HEK293 (cell line): ENCODE measurements at regions not wholly inside any gene's neighbourhood (a gene's known extent, or its start where the extent isn't known, plus 50 kb on each side); places are given as distances from the start of the nearest gene placed in this dataset.
"Not testable (repeated sequence)": the region's sequence is repeated elsewhere in the genome, so short reads cannot be mapped to it uniquely, and the experiment has no call there.

Experiments used
- CTCF ChIA-PET: fragments of 350-600 bp; formaldehyde crosslinking; extraction: SDS; loops from one replicate; lab custom pipeline; 2021; ENCODE audit warnings: antibody characterized with exemption; lab: Yijun Ruan, JAX
- POLR2A ChIA-PET: fragments of 300-600 bp; formaldehyde crosslinking; extraction: SDS; loops from one replicate; lab custom pipeline; 2020; ENCODE audit warnings: antibody characterized with exemption, inconsistent platforms; lab: Yijun Ruan, JAX
- H3K27ac ChIP-seq: fragments of 200-500 bp; sonication (Bioruptor generic); 2 replicates; pipeline ENCODE4 v1.5.1; 2014; ENCODE audit warnings: low read depth, low read length, control low read depth, inconsistent platforms; ENCODE audit errors: extremely low read depth
- H3K36me3 ChIP-seq, 2 experiments: fragments of 200-500 bp in 1 of 2; sonication (Bioruptor generic) in 1 of 2; 1 replicate in 1 of 2; 2 replicates in 1 of 2; pipeline ENCODE4 v1.5.1; 2014 to 2017; ENCODE audit warnings: inconsistent platforms in 2 of 2, low read length in 2 of 2; ENCODE audit not compliant: control insufficient read depth in 2 of 2, insufficient read depth in 1 of 2
- H3K4me1 ChIP-seq: fragments of 200-500 bp; sonication (Bioruptor generic); 2 replicates; pipeline ENCODE4 v1.5.1; 2014; ENCODE audit warnings: mild to moderate bottlenecking, low read length, inconsistent platforms; ENCODE audit not compliant: control insufficient read depth, insufficient read depth
- H3K4me3 ChIP-seq: 2 replicates; pipeline ENCODE4 v1.5.1; 2011; ENCODE audit warnings: low read depth, mild to moderate bottlenecking, control low read depth, low read length, moderate library complexity
- H3K9me3 ChIP-seq: fragments of 200-500 bp; sonication (Bioruptor generic); 2 replicates; pipeline ENCODE4 v1.5.1; 2014; ENCODE audit warnings: low read depth, low read length, inconsistent platforms; ENCODE audit not compliant: control insufficient read depth, insufficient read depth
- INSM2 ChIP-seq: fragments of 450-650 bp; formaldehyde crosslinking; IDR thresholded peaks from 2 replicates; pipeline ENCODE4 v1.5.1; 2016; ENCODE audit warnings: missing biosample characterization, missing genetic modification characterization
- OSR2 ChIP-seq: fragments of 450-650 bp; formaldehyde crosslinking; IDR thresholded peaks from 2 replicates; pipeline ENCODE4 v1.5.1; 2016; ENCODE audit warnings: missing biosample characterization, missing genetic modification characterization
- ZBTB49 ChIP-seq: fragments of 450-650 bp; formaldehyde crosslinking; IDR thresholded peaks from 2 replicates; pipeline ENCODE4 v1.5.1; 2016; ENCODE audit warnings: missing biosample characterization, missing genetic modification characterization, low read depth
- ZNF114 ChIP-seq: fragments of 450-650 bp; formaldehyde crosslinking; IDR thresholded peaks from 2 replicates; pipeline ENCODE4 v1.5.0; 2017; ENCODE audit warnings: missing biosample characterization, missing genetic modification characterization
- ZNF391 ChIP-seq: fragments of 450-650 bp; formaldehyde crosslinking; IDR thresholded peaks from 2 replicates; pipeline ENCODE4 v1.5.1; 2016; ENCODE audit warnings: low read depth, missing biosample characterization, missing genetic modification characterization, borderline replicate concordance
- ZNF571 ChIP-seq: fragments of 450-650 bp; formaldehyde crosslinking; IDR thresholded peaks from 2 replicates; pipeline ENCODE4 v1.5.0; 2017; ENCODE audit warnings: missing biosample characterization, missing genetic modification characterization
- TF ChIP-seq, protein P1 (sequence below): fragments of 450-650 bp; formaldehyde crosslinking; IDR thresholded peaks from 2 replicates; pipeline ENCODE4 v1.5.0; 2017; ENCODE audit warnings: missing biosample characterization, missing genetic modification characterization, borderline replicate concordance
- TF ChIP-seq, protein P2 (sequence below): fragments of 450-650 bp; formaldehyde crosslinking; IDR thresholded peaks from 2 replicates; pipeline ENCODE4 v1.5.1; 2016; ENCODE audit warnings: missing biosample characterization, missing genetic modification characterization, borderline replicate concordance

DNA sequence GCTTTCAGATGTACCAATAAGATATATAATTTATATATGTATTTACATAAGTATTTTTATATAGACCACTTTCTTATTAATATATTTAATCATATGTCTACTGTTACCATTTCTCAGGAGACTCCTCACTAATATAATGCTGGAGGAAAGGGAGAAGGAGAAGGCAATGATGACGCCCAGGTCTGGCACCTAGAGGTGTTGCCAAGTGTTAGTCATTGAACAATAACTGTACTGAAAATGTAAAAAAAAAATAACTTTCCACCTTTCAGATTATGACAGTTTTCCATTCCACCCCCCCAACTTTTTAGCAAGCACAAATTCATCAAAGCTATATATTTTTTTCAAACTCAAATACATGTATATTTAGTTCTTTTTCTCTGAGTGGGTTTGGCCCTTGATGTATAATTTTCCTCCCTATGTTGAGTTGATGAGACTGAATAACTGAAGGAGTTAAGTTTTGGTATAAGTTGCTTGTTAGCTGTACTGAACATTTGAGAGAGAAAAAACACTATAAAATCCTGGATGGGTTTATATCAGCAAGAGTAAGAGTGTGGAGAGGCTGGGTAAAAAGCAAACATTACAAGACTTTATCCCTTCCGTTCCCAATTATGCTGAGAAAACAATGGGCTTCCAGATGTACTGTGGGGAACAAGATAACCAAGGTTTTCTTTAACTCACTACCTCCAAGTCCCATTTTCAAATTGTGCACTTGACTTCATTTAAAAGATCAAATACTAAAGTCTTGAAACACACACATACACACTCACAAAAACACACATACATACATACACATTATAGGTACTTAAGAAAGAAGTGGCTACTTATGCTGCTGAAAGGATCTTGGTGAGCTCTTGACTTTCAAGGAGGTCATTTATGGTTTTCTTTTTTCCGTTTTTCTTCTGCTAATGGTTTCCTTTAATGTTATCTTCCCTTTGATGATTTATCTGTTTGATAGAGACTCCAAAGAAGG, 142.8 kb upstream of the IFNE start:
- ChIA-PET POLR2A (no interaction called here), CTCF (interaction anchor here (0.7 kb wide), 2 partner anchors 63 to 369 kb away, joined by 3 to 4 read pairs; partner anchors contain the start of gene CDKN2A)
- no peaks in the 10 kb centered on the region for H3K9me3 ChIP-seq
- H3K36me3 ChIP-seq = no peaks in the 10 kb centered on the region
- H3K4me1 ChIP-seq = peaks cover 4% of the 10 kb centered on the region; the same call in 1 of the 2 replicates
- H3K27ac ChIP-seq = no peak overlapping the region
- no peak for TF ChIP-seq OSR2 (tag by site-specific recombination)
- TF ChIP-seq ZNF571 = no peak
- TF ChIP-seq, all 188 proteins: peak for 0
- H3K4me3 ChIP-seq = no peak overlapping the region

DNA sequence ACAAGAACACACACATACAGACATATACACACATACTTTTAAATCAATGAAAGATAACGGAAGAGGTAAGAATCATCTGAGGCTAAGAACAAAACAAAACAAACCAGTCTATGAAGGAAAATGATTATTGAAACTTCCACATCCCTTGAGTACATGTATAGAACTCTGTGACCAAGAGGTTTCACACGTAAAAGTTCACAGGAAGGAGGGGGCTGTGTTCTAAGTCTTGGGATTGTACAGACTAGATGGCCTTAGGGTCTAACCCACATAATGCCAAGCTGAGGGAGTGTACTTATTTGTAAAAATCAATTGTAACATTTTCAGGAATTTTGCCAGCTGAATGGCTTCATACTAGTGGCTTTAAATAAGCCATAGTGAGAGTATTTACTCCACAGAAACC, 144.4 kb upstream of the IFNE start:
- ChIA-PET CTCF (no interaction called here), POLR2A (no interaction called here)
- H3K36me3 ChIP-seq = no peaks in the 10 kb centered on the region
- TF ChIP-seq INSM2 (tag by site-specific recombination) (no peak), ZBTB49 (tag by site-specific recombination) (no peak), ZNF391 (tag by site-specific recombination) (no peak), ZNF114 (no peak)
- TF ChIP-seq, protein P1, sequence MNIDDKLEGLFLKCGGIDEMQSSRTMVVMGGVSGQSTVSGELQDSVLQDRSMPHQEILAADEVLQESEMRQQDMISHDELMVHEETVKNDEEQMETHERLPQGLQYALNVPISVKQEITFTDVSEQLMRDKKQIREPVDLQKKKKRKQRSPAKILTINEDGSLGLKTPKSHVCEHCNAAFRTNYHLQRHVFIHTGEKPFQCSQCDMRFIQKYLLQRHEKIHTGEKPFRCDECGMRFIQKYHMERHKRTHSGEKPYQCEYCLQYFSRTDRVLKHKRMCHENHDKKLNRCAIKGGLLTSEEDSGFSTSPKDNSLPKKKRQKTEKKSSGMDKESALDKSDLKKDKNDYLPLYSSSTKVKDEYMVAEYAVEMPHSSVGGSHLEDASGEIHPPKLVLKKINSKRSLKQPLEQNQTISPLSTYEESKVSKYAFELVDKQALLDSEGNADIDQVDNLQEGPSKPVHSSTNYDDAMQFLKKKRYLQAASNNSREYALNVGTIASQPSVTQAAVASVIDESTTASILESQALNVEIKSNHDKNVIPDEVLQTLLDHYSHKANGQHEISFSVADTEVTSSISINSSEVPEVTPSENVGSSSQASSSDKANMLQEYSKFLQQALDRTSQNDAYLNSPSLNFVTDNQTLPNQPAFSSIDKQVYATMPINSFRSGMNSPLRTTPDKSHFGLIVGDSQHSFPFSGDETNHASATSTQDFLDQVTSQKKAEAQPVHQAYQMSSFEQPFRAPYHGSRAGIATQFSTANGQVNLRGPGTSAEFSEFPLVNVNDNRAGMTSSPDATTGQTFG (tag by site-specific recombination) = no peak
- TF ChIP-seq, protein P2, sequence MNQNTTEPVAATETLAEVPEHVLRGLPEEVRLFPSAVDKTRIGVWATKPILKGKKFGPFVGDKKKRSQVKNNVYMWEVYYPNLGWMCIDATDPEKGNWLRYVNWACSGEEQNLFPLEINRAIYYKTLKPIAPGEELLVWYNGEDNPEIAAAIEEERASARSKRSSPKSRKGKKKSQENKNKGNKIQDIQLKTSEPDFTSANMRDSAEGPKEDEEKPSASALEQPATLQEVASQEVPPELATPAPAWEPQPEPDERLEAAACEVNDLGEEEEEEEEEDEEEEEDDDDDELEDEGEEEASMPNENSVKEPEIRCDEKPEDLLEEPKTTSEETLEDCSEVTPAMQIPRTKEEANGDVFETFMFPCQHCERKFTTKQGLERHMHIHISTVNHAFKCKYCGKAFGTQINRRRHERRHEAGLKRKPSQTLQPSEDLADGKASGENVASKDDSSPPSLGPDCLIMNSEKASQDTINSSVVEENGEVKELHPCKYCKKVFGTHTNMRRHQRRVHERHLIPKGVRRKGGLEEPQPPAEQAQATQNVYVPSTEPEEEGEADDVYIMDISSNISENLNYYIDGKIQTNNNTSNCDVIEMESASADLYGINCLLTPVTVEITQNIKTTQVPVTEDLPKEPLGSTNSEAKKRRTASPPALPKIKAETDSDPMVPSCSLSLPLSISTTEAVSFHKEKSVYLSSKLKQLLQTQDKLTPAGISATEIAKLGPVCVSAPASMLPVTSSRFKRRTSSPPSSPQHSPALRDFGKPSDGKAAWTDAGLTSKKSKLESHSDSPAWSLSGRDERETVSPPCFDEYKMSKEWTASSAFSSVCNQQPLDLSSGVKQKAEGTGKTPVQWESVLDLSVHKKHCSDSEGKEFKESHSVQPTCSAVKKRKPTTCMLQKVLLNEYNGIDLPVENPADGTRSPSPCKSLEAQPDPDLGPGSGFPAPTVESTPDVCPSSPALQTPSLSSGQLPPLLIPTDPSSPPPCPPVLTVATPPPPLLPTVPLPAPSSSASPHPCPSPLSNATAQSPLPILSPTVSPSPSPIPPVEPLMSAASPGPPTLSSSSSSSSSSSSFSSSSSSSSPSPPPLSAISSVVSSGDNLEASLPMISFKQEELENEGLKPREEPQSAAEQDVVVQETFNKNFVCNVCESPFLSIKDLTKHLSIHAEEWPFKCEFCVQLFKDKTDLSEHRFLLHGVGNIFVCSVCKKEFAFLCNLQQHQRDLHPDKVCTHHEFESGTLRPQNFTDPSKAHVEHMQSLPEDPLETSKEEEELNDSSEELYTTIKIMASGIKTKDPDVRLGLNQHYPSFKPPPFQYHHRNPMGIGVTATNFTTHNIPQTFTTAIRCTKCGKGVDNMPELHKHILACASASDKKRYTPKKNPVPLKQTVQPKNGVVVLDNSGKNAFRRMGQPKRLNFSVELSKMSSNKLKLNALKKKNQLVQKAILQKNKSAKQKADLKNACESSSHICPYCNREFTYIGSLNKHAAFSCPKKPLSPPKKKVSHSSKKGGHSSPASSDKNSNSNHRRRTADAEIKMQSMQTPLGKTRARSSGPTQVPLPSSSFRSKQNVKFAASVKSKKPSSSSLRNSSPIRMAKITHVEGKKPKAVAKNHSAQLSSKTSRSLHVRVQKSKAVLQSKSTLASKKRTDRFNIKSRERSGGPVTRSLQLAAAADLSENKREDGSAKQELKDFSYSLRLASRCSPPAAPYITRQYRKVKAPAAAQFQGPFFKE (tag by site-specific recombination) = no peak
- H3K4me1 ChIP-seq = peaks cover 4% of the 10 kb centered on the region; the same call in 1 of the 2 replicates
- H3K9me3 ChIP-seq = no peaks in the 10 kb centered on the region
- no peak overlapping the region for H3K27ac ChIP-seq
- H3K4me3 ChIP-seq = no peak overlapping the region

GRCh38 chr9:21628954-21629353, 146.8 kb upstream of the IFNE start:
- H3K4me3 ChIP-seq, CTCF ChIA-PET, H3K27ac ChIP-seq, H3K9me3 ChIP-seq, POLR2A ChIA-PET, H3K4me1 ChIP-seq, H3K36me3 ChIP-seq: not testable (repeated sequence)
